Amniotic epithelial cell (primary cell): ENCODE measurements at regions not wholly inside any gene's neighbourhood (a gene's known extent, or its start where the extent isn't known, plus 50 kb on each side); places are given as distances from the start of the nearest gene placed in this dataset.

Source experiments
- DNase-seq: peaks from one replicate; pipeline ENCODE4 v3.0.0-alpha.2; 2010; ENCODE audit warnings: low read depth

- DNase-seq: no peak
Measured at GRCh38 chr9:130781569-130781968, 53.5 kb upstream of the ABL1 start.

- peak; percentile 17 for DNase-seq
Measured at GRCh38 chr9:130782886-130783530, 52.0 kb upstream of the ABL1 start.

GRCh38 chr9:130785053-130785452, 50.0 kb upstream of the ABL1 start:
- no peak for DNase-seq
